GM19397 (cell line): ENCODE measurements at regions not wholly inside any gene's neighbourhood (a gene's known extent, or its start where the extent isn't known, plus 50 kb on each side); places are given as distances from the start of the nearest gene placed in this dataset.

Source experiments
- ATAC-seq: cut with Tn5 transposase; IDR thresholded peaks from one replicate; pipeline ENCODE4 v1.9.1; 2021; ENCODE audit warnings: mild to moderate bottlenecking, moderate library complexity; ENCODE audit not compliant: unreplicated experiment

DNA sequence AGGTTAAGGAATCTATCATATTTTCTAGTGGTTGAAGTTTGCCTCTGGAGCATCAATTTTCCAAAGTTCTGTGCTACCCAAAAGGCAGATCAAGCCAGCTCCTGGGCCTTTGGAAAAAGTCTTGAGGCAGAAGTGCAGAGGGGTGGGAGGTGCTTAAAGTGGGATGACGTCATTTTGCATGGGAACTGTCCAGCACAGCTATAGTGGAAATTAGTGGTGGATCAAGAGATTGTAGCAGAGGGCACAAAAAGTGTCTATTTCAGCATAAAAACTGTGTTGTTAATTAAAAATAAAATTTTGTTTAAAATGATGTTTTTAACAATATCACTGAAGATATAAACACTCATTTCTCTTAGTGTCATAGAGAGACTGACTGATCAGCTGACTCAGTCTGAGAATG, 221.9 kb downstream of the LRRN1 start:
- no peak for ATAC-seq

DNA sequence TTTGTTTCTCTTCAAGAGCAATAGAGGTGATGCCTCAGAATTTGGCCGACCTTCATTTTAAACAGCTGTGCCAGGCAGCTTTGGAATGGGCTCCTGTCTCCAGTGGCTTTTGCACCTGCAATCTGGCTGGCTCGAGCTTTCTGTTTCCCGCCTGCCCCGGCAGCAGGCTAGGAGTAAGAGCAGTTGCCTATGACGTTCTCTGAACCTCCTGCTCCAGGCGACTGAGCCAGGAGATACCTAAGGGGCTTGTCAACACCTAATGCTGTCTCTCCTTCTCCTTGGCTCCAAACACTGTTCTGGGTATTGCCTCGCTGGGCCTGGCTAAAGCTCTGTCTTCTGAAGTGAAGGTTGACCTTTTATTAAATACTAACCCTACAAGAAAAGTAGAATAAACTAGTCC, 229.9 kb downstream of the LRRN1 start:
- ATAC-seq, result no peak

DNA sequence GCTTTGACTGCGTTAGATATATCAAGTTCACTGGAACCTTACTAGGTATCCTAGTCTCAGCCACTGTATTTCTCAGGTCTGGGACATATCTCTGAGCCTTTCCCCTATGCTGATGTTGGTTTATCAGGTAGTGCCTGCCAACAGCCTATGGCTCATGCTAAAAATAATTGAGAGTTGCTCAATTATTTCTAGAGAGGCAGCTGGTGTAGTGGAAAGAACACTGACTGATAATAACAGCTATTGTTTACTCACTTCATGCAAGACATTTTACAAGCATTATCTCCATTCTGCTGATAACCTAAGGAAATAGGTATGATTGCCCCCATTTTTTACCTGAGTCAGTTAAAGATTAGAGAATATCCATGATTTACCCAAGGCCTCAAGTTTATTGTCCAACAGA, 231.4 kb downstream of the LRRN1 start:
- no peak for ATAC-seq

DNA sequence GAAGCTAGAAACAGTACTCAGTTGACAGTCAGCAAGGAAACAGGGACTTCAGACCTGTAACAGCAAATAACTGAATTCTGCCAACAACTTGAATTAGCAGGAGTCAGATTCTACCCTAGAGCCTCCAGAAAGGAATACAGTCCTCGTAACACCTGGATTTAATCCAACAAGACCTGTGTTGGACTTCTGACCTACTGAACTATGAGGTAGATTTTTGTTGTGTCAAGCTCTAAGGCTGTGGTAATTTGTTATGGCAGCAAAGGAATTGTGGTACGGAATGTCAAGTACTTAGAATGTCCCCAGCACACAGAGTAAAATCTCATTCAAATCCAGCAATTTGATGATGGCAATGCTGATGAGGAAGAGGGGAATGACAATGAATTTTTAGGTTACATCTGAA, 234.1 kb downstream of the LRRN1 start:
- no peak for ATAC-seq

DNA sequence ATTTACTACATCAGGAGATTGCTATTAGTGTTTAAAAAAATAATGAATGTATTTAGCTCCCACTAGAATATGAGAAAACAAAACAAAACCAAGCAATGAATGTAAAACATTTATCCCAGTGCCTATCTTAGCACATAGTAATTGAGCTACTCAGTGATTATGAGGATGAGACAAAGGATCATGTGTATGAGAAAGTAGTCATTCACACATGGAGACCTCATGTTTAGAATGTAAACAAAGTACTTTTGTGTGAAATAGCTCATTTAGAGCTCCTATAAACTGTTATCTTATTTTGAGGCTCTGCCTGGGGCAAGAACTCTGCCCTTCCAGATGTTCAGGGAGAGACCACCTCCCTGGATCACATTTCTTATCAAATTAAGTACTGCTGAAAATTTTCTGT, 236.8 kb downstream of the LRRN1 start:
- no peak for ATAC-seq

DNA sequence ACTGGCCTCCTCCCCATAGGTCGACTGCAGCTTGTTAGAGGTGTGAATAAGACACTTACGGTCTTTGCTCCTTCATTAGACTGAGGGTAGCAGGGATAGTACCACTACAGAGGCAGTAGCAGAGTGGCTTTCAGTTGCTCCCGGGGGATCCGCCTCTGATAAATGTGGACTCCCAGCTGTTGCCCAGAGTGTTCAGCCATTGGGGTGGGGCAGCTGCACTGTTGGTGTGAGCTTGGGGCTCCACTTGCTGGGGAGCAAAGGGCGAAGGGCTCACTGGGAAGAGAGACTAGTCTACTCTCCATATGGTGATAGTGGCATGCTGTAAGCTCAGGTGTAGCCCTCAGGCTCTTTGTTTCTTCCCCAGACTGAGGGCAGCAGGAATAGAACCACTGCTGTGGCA, 239.1 kb downstream of the LRRN1 start:
- ATAC-seq, result no peak

DNA sequence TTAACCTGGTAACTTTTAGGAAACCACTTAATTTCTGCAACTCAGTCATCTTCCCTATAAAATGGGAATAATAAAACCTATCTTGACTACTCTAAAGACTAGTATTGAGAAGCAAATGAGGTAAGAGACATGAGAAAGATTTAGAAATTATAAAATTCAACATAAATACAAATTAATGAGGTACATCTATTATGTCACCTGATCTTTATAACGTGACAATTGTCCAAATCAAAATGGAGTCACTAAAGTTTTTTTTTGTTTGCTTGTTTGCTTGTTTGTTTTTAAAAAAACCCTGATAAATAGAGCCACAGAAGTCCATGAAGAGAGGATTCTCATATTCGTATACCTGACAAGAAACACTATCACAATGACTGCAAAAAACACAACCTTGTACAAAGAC, 242.8 kb downstream of the LRRN1 start:
- no peak for ATAC-seq

DNA sequence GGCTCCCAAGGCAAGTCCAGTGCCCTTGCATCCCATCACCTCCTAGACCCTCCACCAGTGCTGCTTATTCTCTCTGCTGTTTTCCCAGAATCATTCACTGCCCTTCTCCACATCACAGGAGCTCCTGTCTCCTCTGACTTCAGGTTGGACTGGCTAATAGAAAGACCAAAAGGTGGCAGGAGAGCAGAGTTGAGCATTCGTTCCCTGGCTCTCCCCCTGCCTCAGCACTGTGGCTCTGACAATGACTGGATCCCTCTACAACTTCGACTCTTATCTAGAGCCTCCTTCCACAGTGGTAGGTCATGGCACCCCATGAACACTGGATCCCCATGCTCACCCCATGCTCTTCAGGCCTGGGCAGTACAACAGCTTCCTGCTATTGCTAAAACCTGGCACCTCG, 243.6 kb downstream of the LRRN1 start:
- no peak for ATAC-seq

DNA sequence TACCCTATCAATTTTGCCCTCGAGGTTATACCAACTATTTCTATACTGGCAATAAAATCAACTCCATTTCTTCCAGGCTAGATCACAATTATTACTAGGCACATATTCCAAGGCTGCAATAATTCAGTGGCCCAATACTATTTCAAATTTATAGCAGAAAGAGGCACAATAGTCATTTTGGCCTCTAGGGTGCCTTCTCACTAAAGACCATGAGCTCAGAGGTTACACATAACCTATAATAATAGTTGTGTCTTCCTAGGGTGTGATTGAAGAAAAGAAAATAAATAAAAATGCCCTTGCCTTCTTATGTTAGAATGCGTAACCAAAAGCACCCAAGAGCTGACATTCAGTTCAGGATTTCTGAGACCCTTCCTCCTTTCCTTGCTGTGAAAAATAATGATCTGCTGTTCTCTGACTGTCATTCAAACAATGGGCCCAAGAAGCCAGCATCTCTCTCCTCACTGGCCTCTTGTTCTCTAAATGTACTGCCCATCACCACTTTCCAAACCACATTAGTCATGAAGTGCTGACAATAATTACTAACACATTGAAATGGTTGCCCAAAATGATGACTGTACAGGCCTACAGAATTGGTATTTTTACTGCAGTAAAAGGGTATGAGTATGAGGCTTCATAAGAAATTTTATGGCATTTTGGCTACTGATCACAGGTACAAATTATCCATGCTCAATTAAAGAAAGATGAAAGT, 244.8 kb downstream of the LRRN1 start:
- ATAC-seq, result no peak

DNA sequence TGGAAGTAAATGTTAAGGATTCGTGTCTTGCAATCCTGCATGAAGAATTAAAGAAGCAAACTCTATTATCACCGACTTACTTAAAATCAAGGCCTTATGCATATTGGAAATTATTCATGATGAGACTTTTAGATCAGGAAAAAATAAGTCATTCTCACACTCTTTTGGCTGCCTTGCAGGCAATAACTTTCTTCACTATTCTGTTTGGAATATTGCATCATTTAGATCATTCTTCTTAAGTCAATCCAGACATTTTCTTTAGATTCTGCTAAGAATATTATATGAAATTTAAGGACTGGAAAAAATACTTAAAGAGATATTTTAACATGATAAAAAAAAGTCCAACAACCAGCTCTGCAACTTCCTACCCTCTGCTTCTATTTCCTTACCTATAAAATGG, 245.4 kb downstream of the LRRN1 start:
- no peak for ATAC-seq

DNA sequence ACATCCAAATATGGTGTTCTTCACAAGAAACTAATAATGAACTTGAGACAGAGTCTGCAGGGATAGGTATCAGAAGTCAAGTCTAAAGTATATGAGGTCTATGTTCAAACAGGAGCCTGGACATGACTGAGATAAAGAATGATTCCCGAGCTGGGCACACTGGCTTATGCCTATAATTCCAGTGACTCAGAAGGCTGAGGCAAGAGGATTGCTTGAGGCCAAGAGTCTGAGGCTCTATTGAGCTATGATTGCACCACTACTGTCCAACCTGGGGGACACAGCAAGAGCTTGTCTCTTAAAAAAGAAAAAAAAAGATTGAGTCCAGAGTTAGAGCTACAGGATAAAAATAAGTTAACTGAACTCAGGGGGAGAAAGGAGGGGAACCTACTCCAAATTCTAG, 246.5 kb downstream of the LRRN1 start:
- ATAC-seq, result no peak

DNA sequence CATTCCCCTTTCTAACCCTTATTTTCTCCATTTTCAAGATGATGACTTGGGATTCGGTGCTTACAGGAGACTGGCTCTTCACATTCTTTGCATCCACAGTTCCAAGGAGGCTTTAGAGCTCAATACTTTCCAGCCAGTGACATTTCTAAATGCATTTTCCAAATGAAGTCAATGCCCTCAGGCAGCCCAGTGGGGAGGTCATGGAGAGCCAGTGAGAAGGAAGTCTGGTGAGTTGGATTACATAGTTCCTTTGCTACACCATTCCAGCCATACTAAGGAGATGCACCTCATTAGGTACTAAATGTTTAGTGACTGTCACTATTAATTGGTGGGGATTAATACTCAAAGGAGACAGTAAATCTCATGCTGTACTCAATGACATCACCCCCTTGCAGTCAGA, 248.1 kb downstream of the LRRN1 start:
- ATAC-seq, result no peak

DNA sequence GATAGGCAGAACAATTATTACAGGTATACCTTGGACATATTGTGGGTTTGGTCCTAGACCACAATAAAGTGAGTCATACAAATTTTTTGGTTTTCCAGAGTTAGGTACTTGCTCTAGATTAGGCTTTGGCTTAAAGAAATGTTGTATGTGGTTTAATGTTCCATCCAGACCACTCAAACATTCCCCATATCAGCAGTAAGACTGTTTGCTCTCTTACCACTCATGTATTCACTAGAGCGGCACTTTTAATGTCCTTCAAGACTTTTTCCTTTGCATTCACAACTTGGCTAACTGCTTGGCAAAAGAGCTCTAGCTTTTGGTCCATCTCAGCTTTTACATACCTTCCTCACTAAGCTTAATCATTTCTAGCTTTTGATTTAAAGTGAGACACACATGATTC, 250.5 kb upstream of the SETMAR start:
- ATAC-seq, result no peak

DNA sequence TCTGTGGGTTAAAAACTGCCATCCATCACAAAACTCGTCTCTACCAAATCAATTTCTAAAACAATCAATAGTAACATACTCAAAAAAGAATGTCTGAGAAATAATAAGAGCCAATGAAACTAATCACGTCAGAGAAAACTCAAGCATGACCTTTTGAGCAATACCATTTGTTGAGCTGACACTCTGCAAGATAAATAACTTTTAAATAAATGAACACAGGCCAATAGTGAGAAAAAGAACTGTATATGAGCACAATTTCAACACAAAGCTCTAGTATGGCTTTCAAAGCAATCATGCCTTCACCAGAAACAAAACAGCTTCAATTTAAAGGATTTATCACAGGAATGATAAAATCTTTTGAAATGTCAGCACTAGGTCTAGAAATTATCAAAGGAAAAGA, 249.2 kb upstream of the SETMAR start:
- ATAC-seq, result no peak

DNA sequence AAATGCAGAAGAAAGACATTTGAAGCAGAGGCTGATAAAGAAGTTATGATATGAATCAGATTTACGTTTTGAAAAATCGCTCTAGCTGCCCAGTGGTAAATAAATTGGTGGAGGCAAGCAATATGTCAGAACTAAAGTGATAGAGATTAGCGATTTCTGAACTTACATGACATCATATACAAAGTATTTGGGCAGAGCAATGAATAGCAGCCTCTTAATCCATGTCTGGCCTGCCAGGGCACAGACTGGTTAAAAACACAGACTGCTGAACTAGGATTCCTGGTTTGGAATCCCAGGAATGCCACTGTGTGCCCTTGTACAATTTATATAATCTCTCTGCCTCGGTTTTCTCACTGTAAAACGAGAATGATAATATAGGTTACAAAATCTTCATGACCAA, 243.1 kb upstream of the SETMAR start:
- ATAC-seq, result no peak

DNA sequence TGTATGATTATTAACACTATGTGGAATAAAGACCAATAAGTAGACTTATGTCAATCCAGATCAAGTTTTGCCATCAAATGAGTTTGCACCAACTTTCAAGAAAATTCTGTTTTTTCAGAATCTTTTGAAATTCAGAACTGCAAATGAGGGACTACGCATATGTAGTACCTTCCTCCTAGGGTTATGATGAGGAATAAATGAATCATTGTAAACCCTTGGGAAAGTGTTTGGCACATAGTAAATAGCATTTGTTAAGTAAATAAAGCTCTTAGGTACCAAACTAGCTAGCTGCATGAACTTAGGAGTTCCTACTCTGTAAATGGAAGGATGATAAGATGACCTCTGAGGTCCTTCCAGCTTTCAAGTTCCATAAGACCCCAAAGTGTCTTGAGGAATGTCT, 242.6 kb upstream of the SETMAR start:
- ATAC-seq, result no peak

DNA sequence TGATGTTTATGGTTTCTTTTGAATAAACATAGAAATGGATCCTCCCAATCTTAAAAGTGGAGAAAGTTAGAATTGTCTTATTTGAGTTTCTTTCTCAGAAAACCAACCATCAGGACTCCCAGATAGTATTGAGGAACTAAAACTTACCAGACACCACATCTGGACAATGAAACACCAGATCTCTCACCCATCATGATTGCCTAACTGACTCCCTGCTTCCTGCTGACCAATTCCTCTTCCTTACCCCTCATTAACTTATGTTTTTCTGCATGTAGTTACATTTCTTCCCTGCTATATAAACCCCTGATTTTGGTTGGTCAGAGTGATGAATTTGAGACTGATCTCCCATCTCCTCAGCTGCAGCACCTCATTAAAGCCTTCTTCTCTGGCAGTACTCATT, 242.0 kb upstream of the SETMAR start:
- no peak for ATAC-seq

DNA sequence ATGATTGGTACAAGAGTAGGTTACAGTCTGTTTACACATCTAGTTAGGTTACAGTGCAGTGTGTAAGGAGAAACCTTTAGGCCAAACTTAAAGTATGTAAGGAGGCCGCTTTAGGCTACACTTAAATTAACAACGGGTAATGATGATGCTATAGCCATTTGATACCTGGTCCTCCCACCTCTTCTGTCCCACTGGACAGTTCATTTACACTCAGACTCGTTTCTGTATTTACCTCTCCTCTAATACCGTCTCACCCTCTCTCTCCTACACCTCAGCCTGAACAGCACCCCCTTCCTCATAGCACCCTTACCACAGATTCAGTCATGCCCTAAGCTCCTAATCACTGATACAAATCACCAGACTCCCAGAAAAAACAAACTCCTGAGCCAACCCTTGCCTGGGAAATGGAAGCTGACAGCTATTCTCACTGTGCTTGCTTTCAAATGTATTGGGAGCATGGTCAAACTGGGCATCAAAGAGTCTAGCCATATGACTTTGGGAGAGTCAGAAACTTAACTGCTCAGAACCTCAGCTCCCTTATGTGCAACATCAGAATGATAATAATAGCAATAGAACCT, 241.3 kb upstream of the SETMAR start:
- ATAC-seq, result no peak

DNA sequence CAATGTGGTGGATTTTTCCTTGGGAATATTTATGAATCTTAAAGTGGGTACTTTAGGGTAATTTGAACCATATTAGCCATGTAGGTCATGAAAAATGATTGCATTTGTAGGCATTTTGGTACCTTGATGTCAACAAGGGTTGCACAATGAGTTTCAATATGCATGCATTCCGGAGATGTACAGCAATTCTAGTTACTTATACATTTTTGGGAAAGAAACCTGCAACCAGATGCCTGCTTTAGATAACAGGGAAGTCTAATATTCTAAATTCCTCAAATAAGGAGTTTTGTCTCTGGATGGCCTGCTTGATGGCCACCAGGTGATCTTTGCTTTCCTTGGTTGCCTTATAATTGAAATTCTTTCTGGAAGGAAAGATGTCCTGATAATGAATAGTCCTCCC, 240.5 kb upstream of the SETMAR start:
- ATAC-seq, result no peak

DNA sequence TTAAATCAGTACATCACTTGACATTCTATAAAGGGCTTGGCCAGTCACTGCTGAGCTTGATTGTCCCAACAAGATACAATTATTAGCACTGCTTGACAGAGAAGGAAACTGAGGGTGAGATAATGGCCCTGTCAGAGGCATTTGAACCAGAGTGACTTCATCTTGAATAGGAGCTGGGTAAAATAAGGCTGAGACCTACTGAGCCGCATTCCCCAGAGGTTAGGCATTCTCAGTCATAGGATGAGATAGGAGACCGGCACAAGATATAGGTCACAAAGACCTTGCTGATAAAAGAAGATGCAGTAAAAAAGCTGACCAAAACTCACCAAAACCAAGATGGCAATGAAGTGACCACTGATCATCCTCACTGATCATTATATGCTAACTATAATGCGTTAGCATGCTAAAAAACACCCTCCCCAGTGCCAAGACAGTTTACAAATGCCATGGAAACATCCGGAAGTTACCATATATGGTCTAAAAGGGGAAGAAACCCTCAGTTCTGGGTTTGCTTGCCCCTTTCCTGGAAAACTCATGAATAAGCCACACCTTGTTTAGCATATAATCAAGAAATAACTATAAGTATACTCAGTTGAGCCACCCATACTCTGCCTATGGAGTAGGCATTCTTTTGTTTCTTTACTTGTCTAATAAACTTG, 239.1 kb upstream of the SETMAR start:
- no peak for ATAC-seq

DNA sequence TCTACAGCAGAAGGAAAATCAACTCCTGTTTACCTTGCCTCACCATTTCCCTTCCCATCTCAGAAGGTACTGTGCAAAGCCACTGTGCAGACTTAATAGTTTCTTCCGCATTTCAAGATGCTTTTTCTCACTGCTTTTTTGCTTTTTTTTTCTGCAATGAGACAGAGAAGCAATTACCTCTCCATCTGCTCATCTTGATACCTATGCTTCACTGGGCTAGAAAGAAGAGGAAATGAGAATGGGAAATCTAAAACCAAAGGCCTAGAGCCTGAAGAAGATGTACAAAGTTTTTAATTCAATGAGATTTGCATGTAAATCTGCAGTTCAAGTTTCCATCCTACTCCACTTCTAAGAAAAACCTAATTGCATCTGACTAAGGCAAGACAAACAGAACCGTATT, 238.1 kb upstream of the SETMAR start:
- peak; percentile 44 for ATAC-seq

DNA sequence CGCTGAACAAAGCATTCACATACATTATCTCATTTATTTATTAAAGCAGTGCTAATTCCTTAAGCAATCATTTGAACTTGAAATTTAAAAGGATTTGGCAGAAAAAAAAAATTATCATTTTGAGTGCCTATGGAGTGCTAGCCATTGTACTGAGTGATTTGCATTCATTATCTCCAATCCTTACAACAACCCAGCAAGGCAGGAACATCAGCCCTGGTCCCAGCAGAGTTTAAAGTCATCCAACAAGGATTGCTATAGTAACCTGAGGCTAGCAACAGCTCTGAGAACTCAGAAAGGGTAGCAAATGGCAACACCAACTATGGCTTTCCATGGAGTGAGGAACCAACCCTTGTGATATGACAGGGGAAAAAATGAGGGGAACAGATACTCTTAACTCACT, 237.6 kb upstream of the SETMAR start:
- ATAC-seq, result no peak

DNA sequence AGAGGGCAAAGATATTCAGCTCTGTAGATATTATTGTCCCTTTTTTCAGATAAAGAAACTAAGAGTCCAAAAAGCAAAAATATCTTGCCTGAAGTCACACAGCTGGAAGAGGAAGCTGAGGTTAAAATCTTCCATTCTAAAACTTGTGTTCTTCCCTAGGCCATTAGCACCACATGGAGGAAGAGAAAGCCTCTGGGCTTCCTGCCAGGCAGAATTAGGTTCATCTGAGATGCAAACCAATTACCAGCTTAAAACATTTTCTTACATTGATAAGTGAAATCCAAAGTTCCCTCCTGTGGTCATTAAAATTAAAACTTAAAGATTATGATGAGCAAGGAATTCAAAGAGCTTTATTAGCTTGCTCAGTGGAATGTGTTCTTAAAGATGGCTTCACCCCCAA, 235.3 kb upstream of the SETMAR start:
- no peak for ATAC-seq
